Kidney (tissue), 13 donors: ENCODE measurements at regions not wholly inside any gene's neighbourhood (a gene's known extent, or its start where the extent isn't known, plus 50 kb on each side); places are given as distances from the start of the nearest gene placed in this dataset.
A peak's percentile ranks its signal among the peaks of the same experiment; 100 is the strongest.

Source experiments
- DNase-seq, 5 donors: peaks; one replicate each; pipeline ENCODE4 v3.0.0-alpha.2; 2013 to 2020
- FAIRE-seq: peaks from 2 replicates; lab custom pipeline; 2012; peaks lifted over from hg19 to GRCh38; lab: Jason Lieb, UNC
- H3K27ac ChIP-seq, 2 donors: one replicate each; pipeline ENCODE4 v1.7.0; 2013; ENCODE audit warnings: low read depth in 2 of 2, low read length in 2 of 2, inconsistent platforms in 1 of 2
- H3K27me3 ChIP-seq: one replicate; pipeline ENCODE4 v1.7.1; 2013; ENCODE audit warnings: low read length, inconsistent platforms; ENCODE audit not compliant: control insufficient read depth, insufficient read depth
- H3K36me3 ChIP-seq, 3 donors: one replicate each; pipeline versions ENCODE4 v1.7.0 to v1.7.1; 2013; ENCODE audit warnings: low read length in 3 of 3, control low read depth in 1 of 3, inconsistent platforms in 1 of 3; ENCODE audit not compliant: insufficient read depth in 3 of 3, control insufficient read depth in 2 of 3
- H3K4me1 ChIP-seq, 3 donors: one replicate each; pipeline versions ENCODE4 v1.7.0 to v1.7.1; 2013; ENCODE audit warnings: low read length in 3 of 3, inconsistent platforms in 1 of 3, low read depth in 1 of 3; ENCODE audit not compliant: control insufficient read depth in 2 of 3, insufficient read depth in 2 of 3
- H3K4me3 ChIP-seq, 3 donors: one replicate each; pipeline versions ENCODE4 v1.7.0 to v1.8.1; 2013; ENCODE audit warnings: low read length in 3 of 3, control low read depth in 1 of 3, inconsistent platforms in 1 of 3
- H3K9ac ChIP-seq, 3 donors: one replicate each; pipeline versions ENCODE4 v1.7.0 to v1.7.1; 2013; ENCODE audit warnings: low read length in 3 of 3, control low read depth in 1 of 3, inconsistent platforms in 1 of 3
- H3K9me3 ChIP-seq, 3 donors: one replicate each; pipeline versions ENCODE4 v1.7.0 to v1.7.1; 2013; ENCODE audit warnings: low read length in 3 of 3, control low read depth in 1 of 3, inconsistent platforms in 1 of 3; ENCODE audit not compliant: control insufficient read depth in 2 of 3, insufficient read depth in 1 of 3
- CTCF ChIP-seq: IDR thresholded peaks from 3 replicates; pipeline ENCODE4 v1.5.1; 2012; ENCODE audit warnings: mild to moderate bottlenecking, moderate library complexity, borderline replicate concordance; ENCODE audit not compliant: insufficient read depth; ENCODE audit errors: extremely low read depth
- intact Hi-C: fragments of 100-400 bp; cut with DNase I; formaldehyde crosslinking; loops from one replicate; pipeline ENCODE4 v1.11.1; 2022
- donor health status: control.
- donor health status: control.
- donor health status: control.
- donor health status: control.
- donor health status: control.
- donor health status: DM: yes; HTN: yes; CAD: no.
- donor health status: Normal renal cell carcinoma (clear cell type).

GRCh38 chr9:82260691-82261090, 272.1 kb downstream of the SPATA31D1 start:
- DNase-seq (peak in 2 of 5 donors; percentile 17 to 33), FAIRE-seq (no peak)
- H3K4me1 ChIP-seq: no peaks in the 10 kb centered on the region
- no peak overlapping the region for H3K27ac ChIP-seq
- intact Hi-C loops: no loop called here
- no peaks in the 10 kb centered on the region for H3K9me3 ChIP-seq
- H3K9ac ChIP-seq: no peak overlapping the region
- H3K4me3 ChIP-seq: no peak overlapping the region
- H3K36me3 ChIP-seq: no peaks in the 10 kb centered on the region
- H3K27me3 ChIP-seq: no peaks in the 10 kb centered on the region
- no peak for TF ChIP-seq CTCF

- Histone ChIP-seq H3K9me3 (no peaks in the 10 kb centered on the region), H3K9ac (no peak overlapping the region), H3K27me3 (no peaks in the 10 kb centered on the region), H3K36me3 (no peaks in the 10 kb centered on the region), H3K4me3 (no peak overlapping the region), H3K27ac (no peak overlapping the region), H3K4me1 (no peaks in the 10 kb centered on the region)
- intact Hi-C loops: no loop called here
- no peak for TF ChIP-seq CTCF
- DNase-seq (no peak), FAIRE-seq (no peak)
These were observed 275.0 kb downstream of the SPATA31D1 start for GRCh38 chr9:82263619-82264018.

GRCh38 chr9:82271106-82271561, 282.6 kb downstream of the SPATA31D1 start:
- Histone ChIP-seq H3K36me3 (no peaks in the 10 kb centered on the region), H3K9ac (no peak overlapping the region), H3K27ac (no peak overlapping the region), H3K9me3 (no peaks in the 10 kb centered on the region), H3K27me3 (no peaks in the 10 kb centered on the region), H3K4me3 (no peak overlapping the region), H3K4me1 (no peaks in the 10 kb centered on the region)
- TF ChIP-seq CTCF: no peak
- no peak for FAIRE-seq
- DNase-seq: no peak
- intact Hi-C loops: no loop called here

- no peak for FAIRE-seq
These were observed 284.5 kb downstream of the SPATA31D1 start for GRCh38 chr9:82273121-82273520.

More at GRCh38 chr9:82273121-82273520, 284.5 kb downstream of the SPATA31D1 start:
- no peak for TF ChIP-seq CTCF
- DNase-seq: no peak
- no peaks in the 10 kb centered on the region for H3K4me1 ChIP-seq
- intact Hi-C loops: no loop called here
- H3K36me3 ChIP-seq: no peaks in the 10 kb centered on the region
- no peak overlapping the region for H3K27ac ChIP-seq
- no peaks in the 10 kb centered on the region for H3K9me3 ChIP-seq
- no peaks in the 10 kb centered on the region for H3K27me3 ChIP-seq
- H3K4me3 ChIP-seq: no peak overlapping the region
- H3K9ac ChIP-seq: no peak overlapping the region
